Spleen (tissue), 11 donors: ENCODE measurements at regions not wholly inside any gene's neighbourhood (a gene's known extent, or its start where the extent isn't known, plus 50 kb on each side); places are given as distances from the start of the nearest gene placed in this dataset.

Source experiments
- DNase-seq: peaks from one replicate; pipeline ENCODE4 v3.0.0-alpha.2; 2020
- H3K27ac ChIP-seq, 8 donors: fragments of 200-600 bp; sonication (generic) in 7 of 8; 1 replicate in 4 of 8; 2 replicates in 4 of 8; pipeline versions ENCODE4 v1.5.0 to v1.8.0; 2016 to 2021; ENCODE audit warnings: inconsistent platforms in 4 of 8, mild to moderate bottlenecking in 4 of 8, moderate library complexity in 1 of 8
- H3K27me3 ChIP-seq, 7 donors: fragments of 200-600 bp; sonication (generic) in 6 of 7; replicated peaks in 1 of 7; 1 replicate in 4 of 7; 2 replicates in 3 of 7; pipeline versions ENCODE4 v1.5.0 to v1.8.0; 2016 to 2021; ENCODE audit warnings: inconsistent platforms in 3 of 7, mild to moderate bottlenecking in 1 of 7
- H3K36me3 ChIP-seq, 6 donors: fragments of 200-600 bp; sonication (generic) in 5 of 6; 1 replicate in 4 of 6; 2 replicates in 2 of 6; pipeline versions ENCODE4 v1.5.0 to v1.8.0; 2016 to 2021; ENCODE audit warnings: inconsistent platforms in 2 of 6
- H3K4me1 ChIP-seq, 6 donors: fragments of 200-600 bp; sonication (generic) in 5 of 6; 1 replicate in 3 of 6; 2 replicates in 3 of 6; pipeline versions ENCODE4 v1.5.0 to v1.8.0; 2016 to 2021; ENCODE audit warnings: inconsistent platforms in 3 of 6
- H3K4me3 ChIP-seq, 8 donors: fragments of 200-600 bp; sonication (generic) in 7 of 8; 1 replicate in 4 of 8; 2 replicates in 4 of 8; pipeline versions ENCODE4 v1.5.0 to v1.8.0; 2016 to 2021; ENCODE audit warnings: inconsistent platforms in 4 of 8, mild to moderate bottlenecking in 4 of 8, moderate library complexity in 2 of 8
- H3K9me3 ChIP-seq, 8 donors: fragments of 200-600 bp; sonication (generic) in 7 of 8; 1 replicate in 4 of 8; 2 replicates in 4 of 8; pipeline versions ENCODE4 v1.5.0 to v1.8.0; 2016 to 2021; ENCODE audit warnings: inconsistent platforms in 4 of 8
- POLR2A ChIP-seq, 3 donors: fragments of 450-650 bp; IDR thresholded peaks; one replicate each; pipeline ENCODE4 v1.5.1; 2017; ENCODE audit warnings: antibody characterized with exemption in 3 of 3, mild to moderate bottlenecking in 1 of 3
- POLR2AphosphoS5 ChIP-seq, 3 donors: sonication (generic); formaldehyde crosslinking; IDR thresholded peaks; one replicate each; pipeline ENCODE4 v1.5.1; 2017; ENCODE audit warnings: antibody characterized with exemption in 3 of 3
- WGBS, 5 donors: extraction: QIAGEN DNeasy Blood & Tissue Kit in 3 of 5; methylation state at CpG; one replicate each; pipeline versions ENCODE4 v1.1.5 to v1.1.7; 2013 to 2018; 5-methylcytosine and 5-hydroxymethylcytosine counted together
- intact Hi-C: fragments of 100-400 bp; cut with DNase I; formaldehyde crosslinking; loops from one replicate; pipeline ENCODE4 v1.15.0; 2023; ENCODE audit warnings: low total_unique reads
- TF ChIP-seq, protein P1 (sequence below), 11 experiments: fragments of 200-600 bp in 7 of 11; fragments of 450-650 bp in 4 of 11; sonication (generic) in 4 of 11; IDR thresholded peaks in 8 of 11; conservative IDR thresholded peaks in 3 of 11; 1 replicate in 7 of 11; 2 replicates in 4 of 11; pipeline versions ENCODE4 v1.4.0 to v1.8.0; 2016 to 2021; ENCODE audit warnings: antibody characterized with exemption in 11 of 11, inconsistent platforms in 4 of 11, mild to moderate bottlenecking in 1 of 11
- donor health status: healthy with polysubstance abuse.
- donor health status: DM: no; HTN: no; CAD: no; lungs with moderate emphysema.
- donor health status: DM: no; HTN: no; CAD: no.
- donor health status: Bipolar disorder and iron deficiency.
- donor health status: healthy.
- donor health status: DM: no; HTN: no; CAD: no.
- donor health status: DM: yes; HTN: yes; CAD: no.

GRCh38 chr7:131649003-131649541, 92.6 kb upstream of the PODXL start:
- 55 to 71% (median 58%) methylated on average over 5 of the region's 5 CpGs for WGBS, 5 donors
- Histone ChIP-seq H3K36me3 (no peaks in the 10 kb centered on the region), H3K9me3 (no peaks in the 10 kb centered on the region), H3K4me3 (no peak overlapping the region), H3K27me3 (no peaks in the 10 kb centered on the region), H3K4me1 (no peaks in the 10 kb centered on the region), H3K27ac (no peak overlapping the region)
- peak; percentile 60 for DNase-seq
- intact Hi-C loops = no loop called here
- TF ChIP-seq, protein P1, sequence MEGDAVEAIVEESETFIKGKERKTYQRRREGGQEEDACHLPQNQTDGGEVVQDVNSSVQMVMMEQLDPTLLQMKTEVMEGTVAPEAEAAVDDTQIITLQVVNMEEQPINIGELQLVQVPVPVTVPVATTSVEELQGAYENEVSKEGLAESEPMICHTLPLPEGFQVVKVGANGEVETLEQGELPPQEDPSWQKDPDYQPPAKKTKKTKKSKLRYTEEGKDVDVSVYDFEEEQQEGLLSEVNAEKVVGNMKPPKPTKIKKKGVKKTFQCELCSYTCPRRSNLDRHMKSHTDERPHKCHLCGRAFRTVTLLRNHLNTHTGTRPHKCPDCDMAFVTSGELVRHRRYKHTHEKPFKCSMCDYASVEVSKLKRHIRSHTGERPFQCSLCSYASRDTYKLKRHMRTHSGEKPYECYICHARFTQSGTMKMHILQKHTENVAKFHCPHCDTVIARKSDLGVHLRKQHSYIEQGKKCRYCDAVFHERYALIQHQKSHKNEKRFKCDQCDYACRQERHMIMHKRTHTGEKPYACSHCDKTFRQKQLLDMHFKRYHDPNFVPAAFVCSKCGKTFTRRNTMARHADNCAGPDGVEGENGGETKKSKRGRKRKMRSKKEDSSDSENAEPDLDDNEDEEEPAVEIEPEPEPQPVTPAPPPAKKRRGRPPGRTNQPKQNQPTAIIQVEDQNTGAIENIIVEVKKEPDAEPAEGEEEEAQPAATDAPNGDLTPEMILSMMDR (IDR thresholded peaks at IDR 0.05 in 8 of 11, conservative IDR thresholded peaks at IDR 0.05 in 3 of 11) = no peak
- TF ChIP-seq POLR2AphosphoS5 (IDR thresholded peaks at IDR 0.05) (no peak), POLR2A (IDR thresholded peaks at IDR 0.05) (no peak)

GRCh38 chr7:131648491-131648890, 92.1 kb upstream of the PODXL start:
- TF ChIP-seq POLR2AphosphoS5 (IDR thresholded peaks at IDR 0.05) = no peak
- TF ChIP-seq POLR2A (IDR thresholded peaks at IDR 0.05) = no peak
- TF ChIP-seq, protein P1 (IDR thresholded peaks at IDR 0.05 in 8 of 11, conservative IDR thresholded peaks at IDR 0.05 in 3 of 11) = no peak
- intact Hi-C loops = no loop called here
- DNase-seq = peak; percentile 28
- H3K27me3 ChIP-seq = peaks cover 0 to 4% (median 0%) of the 10 kb centered on the region in 7 donors
- H3K36me3 ChIP-seq = no peaks in the 10 kb centered on the region
- no peaks in the 10 kb centered on the region for H3K9me3 ChIP-seq
- WGBS, 5 donors = 48 to 61% (median 55%) methylated on average over 3 of the region's 3 CpGs
- H3K27ac ChIP-seq = no peak overlapping the region
- no peak overlapping the region for H3K4me3 ChIP-seq
- no peaks in the 10 kb centered on the region for H3K4me1 ChIP-seq

GRCh38 chr7:131646203-131646602, 89.8 kb upstream of the PODXL start:
- no peak for DNase-seq
- Histone ChIP-seq H3K27ac (no peak overlapping the region), H3K27me3 (peaks cover 0 to 11% (median 0%) of the 10 kb centered on the region in 7 donors), H3K4me3 (no peak overlapping the region), H3K4me1 (no peaks in the 10 kb centered on the region), H3K36me3 (no peaks in the 10 kb centered on the region), H3K9me3 (no peaks in the 10 kb centered on the region)
- TF ChIP-seq POLR2A (IDR thresholded peaks at IDR 0.05) (no peak), POLR2AphosphoS5 (IDR thresholded peaks at IDR 0.05) (no peak)
- TF ChIP-seq, protein P1 (IDR thresholded peaks at IDR 0.05 in 8 of 11, conservative IDR thresholded peaks at IDR 0.05 in 3 of 11) = no peak
- intact Hi-C loops = no loop called here
- 80 to 90% (median 89%) methylated on average over 4 of the region's 4 CpGs for WGBS, 5 donors

DNA sequence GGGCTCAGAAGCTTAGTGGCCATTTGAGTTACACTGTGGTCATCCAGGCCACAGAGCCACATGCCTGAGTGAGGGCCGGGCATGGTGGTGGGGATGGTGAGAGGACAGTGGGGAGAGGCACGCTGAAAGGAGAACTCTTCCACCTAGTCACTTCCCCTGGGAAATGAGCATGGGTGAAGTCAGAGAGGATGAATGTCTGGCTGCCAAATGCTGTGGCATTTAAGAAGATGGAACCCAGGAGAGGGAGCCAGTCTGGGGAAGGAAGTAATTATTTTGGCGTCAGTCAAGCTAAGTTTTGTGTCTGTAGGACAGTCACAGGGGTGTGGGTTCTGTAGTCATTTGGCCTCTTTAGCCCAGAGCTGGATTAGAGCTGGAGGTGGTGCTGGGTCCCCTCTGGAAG, 86.0 kb upstream of the PODXL start:
- H3K4me1 ChIP-seq = no peaks in the 10 kb centered on the region
- peak overlapping the region in 1 of 8 donors; percentile 2 for H3K27ac ChIP-seq
- H3K36me3 ChIP-seq = no peaks in the 10 kb centered on the region
- no peak overlapping the region for H3K4me3 ChIP-seq
- H3K9me3 ChIP-seq = no peaks in the 10 kb centered on the region
- TF ChIP-seq POLR2AphosphoS5 (IDR thresholded peaks at IDR 0.05) = no peak
- TF ChIP-seq, protein P1 (IDR thresholded peaks at IDR 0.05 in 8 of 11, conservative IDR thresholded peaks at IDR 0.05 in 3 of 11) = no peak
- TF ChIP-seq POLR2A (IDR thresholded peaks at IDR 0.05) = no peak
- H3K27me3 ChIP-seq = peaks cover 0 to 11% (median 0%) of the 10 kb centered on the region in 7 donors
- intact Hi-C loops = no loop called here
- WGBS, 5 donors = 13 to 36% (median 33%) methylated on average over 3 of the region's 3 CpGs
- no peak for DNase-seq
